DOHH2 (cell line): ENCODE measurements at regions not wholly inside any gene's neighbourhood (a gene's known extent, or its start where the extent isn't known, plus 50 kb on each side); places are given as distances from the start of the nearest gene placed in this dataset.

Source experiments
- H3F3A ChIP-seq: fragments of 200-600 bp; sonication (generic), shearing (Covaris generic); 2 replicates; pipeline ENCODE4 v1.6.0; 2016; ENCODE audit warnings: antibody characterized with exemption, mild to moderate bottlenecking; ENCODE audit not compliant: control insufficient read depth, insufficient read depth
- H3K27ac ChIP-seq: fragments of 200-600 bp; sonication (generic); 2 replicates; pipeline ENCODE4 v1.5.1; 2014; ENCODE audit warnings: low read depth, mild to moderate bottlenecking, low read length, moderate library complexity
- H3K27me3 ChIP-seq: fragments of 200-600 bp; sonication (generic); 2 replicates; pipeline ENCODE4 v1.6.1; 2014; ENCODE audit warnings: mild to moderate bottlenecking, low read length, mixed read lengths; ENCODE audit not compliant: control insufficient read depth
- H3K36me3 ChIP-seq: fragments of 200-600 bp; sonication (generic); 2 replicates; pipeline ENCODE4 v1.6.1; 2014; ENCODE audit warnings: mild to moderate bottlenecking, low read length, moderate library complexity, mixed read lengths; ENCODE audit not compliant: control insufficient read depth
- H3K4me1 ChIP-seq: fragments of 200-600 bp; sonication (generic); 2 replicates; pipeline ENCODE4 v1.6.1; 2014; ENCODE audit warnings: mild to moderate bottlenecking, low read length, mixed read lengths; ENCODE audit not compliant: control insufficient read depth
- H3K4me2 ChIP-seq: fragments of 200-600 bp; sonication (generic); 2 replicates; pipeline ENCODE4 v1.6.0; 2014; ENCODE audit warnings: mild to moderate bottlenecking, low read length, moderate library complexity
- H3K4me3 ChIP-seq: fragments of 200-600 bp; sonication (generic); 2 replicates; pipeline ENCODE4 v1.5.1; 2014; ENCODE audit warnings: mild to moderate bottlenecking, low read length, mixed read lengths
- H3K79me2 ChIP-seq: fragments of 200-600 bp; sonication (generic); 2 replicates; pipeline ENCODE4 v1.6.1; 2014; ENCODE audit warnings: mild to moderate bottlenecking, low read length, mixed read lengths; ENCODE audit not compliant: control insufficient read depth
- H3K9me2 ChIP-seq: fragments of 200-600 bp; sonication (generic); replicated peaks from 2 replicates; pipeline ENCODE4 v1.6.1; 2014; ENCODE audit warnings: mild to moderate bottlenecking, low read length, mixed read lengths; ENCODE audit not compliant: control insufficient read depth
- H3K9me3 ChIP-seq: fragments of 200-600 bp; sonication (generic); 2 replicates; pipeline ENCODE4 v1.6.1; 2014; ENCODE audit warnings: antibody characterized with exemption, low read length, mixed read lengths; ENCODE audit not compliant: control insufficient read depth, insufficient read depth
- H4K20me1 ChIP-seq: fragments of 200-600 bp; sonication (generic); 2 replicates; pipeline ENCODE4 v1.6.0; 2014; ENCODE audit warnings: low read depth, mild to moderate bottlenecking, antibody characterized with exemption, low read length, moderate library complexity; ENCODE audit not compliant: control insufficient read depth, insufficient read depth
- CTCF ChIP-seq: fragments of 200-600 bp; sonication (generic); IDR thresholded peaks from one replicate; pipeline ENCODE4 v1.5.1; 2014; ENCODE audit warnings: antibody characterized with exemption, mild to moderate bottlenecking, low read depth, low read length; ENCODE audit not compliant: poor library complexity, severe bottlenecking
- EZH2phosphoT487 ChIP-seq: fragments of 200-600 bp; sonication (generic); IDR thresholded peaks from 2 replicates; pipeline ENCODE4 v1.6.1; 2017; ENCODE audit warnings: borderline replicate concordance, mild to moderate bottlenecking, antibody characterized with exemption, low read length, moderate library complexity, mixed read lengths

- TF ChIP-seq EZH2phosphoT487 (no peak), CTCF (no peak)
- H3K27me3 ChIP-seq: 0 out of 2 replicates have a peak, but pooled peaks cover 3% of the 10 kb centered on the region
- H3K9me2 ChIP-seq: no peaks in the 10 kb centered on the region
- no peaks in the 10 kb centered on the region for H3F3A ChIP-seq
- no peaks in the 10 kb centered on the region for H3K36me3 ChIP-seq
- no peak overlapping the region for H3K4me2 ChIP-seq
- peaks cover 54% of the 10 kb centered on the region for H3K4me1 ChIP-seq
- H3K79me2 ChIP-seq: no peaks in the 10 kb centered on the region
- no peaks in the 10 kb centered on the region for H3K9me3 ChIP-seq
- no peak overlapping the region for H3K4me3 ChIP-seq
- H3K27ac ChIP-seq: no peak overlapping the region
- H4K20me1 ChIP-seq: no peaks in the 10 kb centered on the region
Measured at GRCh38 chr20:4604580-4604979, 81.7 kb upstream of the PRNP start.

- no peak overlapping the region for H3K4me3 ChIP-seq
- peaks cover 46% of the 10 kb centered on the region for H3K4me1 ChIP-seq
- no peak overlapping the region for H3K4me2 ChIP-seq
- H3K79me2 ChIP-seq: no peaks in the 10 kb centered on the region
- H3F3A ChIP-seq: no peaks in the 10 kb centered on the region
- no peaks in the 10 kb centered on the region for H3K9me2 ChIP-seq
- H3K9me3 ChIP-seq: no peaks in the 10 kb centered on the region
- 0 out of 2 replicates have a peak, but pooled peaks cover 3% of the 10 kb centered on the region for H3K27me3 ChIP-seq
- H3K36me3 ChIP-seq: no peaks in the 10 kb centered on the region
- H3K27ac ChIP-seq: no peak overlapping the region
- H4K20me1 ChIP-seq: no peaks in the 10 kb centered on the region
- TF ChIP-seq EZH2phosphoT487 (no peak), CTCF (no peak)
Measured at GRCh38 chr20:4603724-4604123, 82.5 kb upstream of the PRNP start.

- no peaks in the 10 kb centered on the region for H3K9me2 ChIP-seq
- H3K4me1 ChIP-seq: peaks cover 31% of the 10 kb centered on the region
- H3K9me3 ChIP-seq: no peaks in the 10 kb centered on the region
- H3K4me2 ChIP-seq: no peak overlapping the region
- no peaks in the 10 kb centered on the region for H3F3A ChIP-seq
- H3K79me2 ChIP-seq: no peaks in the 10 kb centered on the region
- H3K36me3 ChIP-seq: no peaks in the 10 kb centered on the region
- no peaks in the 10 kb centered on the region for H4K20me1 ChIP-seq
- TF ChIP-seq EZH2phosphoT487: no peak
- no peak for TF ChIP-seq CTCF
- no peak overlapping the region for H3K27ac ChIP-seq
- no peak overlapping the region for H3K4me3 ChIP-seq
- H3K27me3 ChIP-seq: peaks cover 3% of the 10 kb centered on the region; the same call in 1 of the 2 replicates
Measured at GRCh38 chr20:4602297-4602631, 84.0 kb upstream of the PRNP start.
